ENCODE measurements at regions not wholly inside any gene's neighbourhood (a gene's known extent, or its start where the extent isn't known, plus 50 kb on each side); places are given as distances from the start of the nearest gene placed in this dataset.

DNA sequence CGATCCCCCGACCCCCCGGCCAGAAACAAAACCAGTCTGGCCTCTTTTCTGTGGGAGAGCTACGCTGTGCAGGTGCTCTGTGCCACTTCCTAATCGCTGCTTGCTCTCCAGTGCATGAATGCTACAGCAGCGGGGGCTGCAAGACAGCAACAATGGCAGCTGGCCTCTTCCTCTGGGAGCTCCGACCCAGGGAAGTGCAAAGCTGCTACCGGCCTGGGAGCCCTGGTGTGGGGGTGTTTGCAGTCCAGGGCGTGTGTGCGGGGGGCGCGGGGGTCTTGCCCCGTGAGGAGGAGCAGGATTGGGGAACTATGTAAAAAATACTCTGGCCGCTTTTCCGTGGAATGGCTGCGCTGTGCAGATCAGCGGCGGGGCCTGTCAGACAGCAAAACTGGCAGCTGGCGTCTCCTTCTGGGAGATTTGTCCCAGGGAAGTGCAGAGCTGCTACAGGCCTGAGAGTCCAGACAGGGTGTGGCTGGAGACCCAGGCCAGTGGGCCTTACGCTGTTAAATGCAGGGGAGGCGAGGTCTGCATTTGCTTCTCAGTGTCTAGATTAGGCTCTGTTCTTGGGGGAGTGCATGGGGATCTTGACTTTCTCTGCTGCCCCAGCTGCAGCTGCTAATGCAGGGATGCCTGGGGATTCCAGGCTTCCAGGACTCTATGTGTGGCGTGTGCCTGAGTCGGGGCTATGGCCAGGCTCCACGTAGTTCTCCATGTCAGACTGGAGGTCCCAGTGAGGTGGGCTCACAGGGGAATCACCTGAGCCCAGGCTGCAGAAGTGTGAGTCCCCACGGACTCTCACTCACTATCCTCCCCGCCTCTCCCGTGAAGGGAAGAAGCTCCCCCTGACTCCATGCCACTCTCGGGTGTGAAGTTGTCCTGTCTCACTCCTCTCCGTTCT lies 344.5 kb downstream of the AEBP2 start:
- no peak overlapping the region for H3K4me2 ChIP-seq (ENCODE audit: low read length)
- H3K36me3 ChIP-seq (ENCODE audit: control insufficient read depth, low read length): no peaks in the 10 kb centered on the region
- H3K9me3 ChIP-seq (ENCODE audit: control insufficient read depth, insufficient read depth, low read length): no peaks in the 10 kb centered on the region; the same call in 1 of the 2 replicates
- H3K27me3 ChIP-seq (ENCODE audit: control insufficient read depth, low read length): no peaks in the 10 kb centered on the region
- H3K4me1 ChIP-seq (ENCODE audit: control insufficient read depth, low read length): no peaks in the 10 kb centered on the region
- no peak overlapping the region for H3K4me3 ChIP-seq (ENCODE audit: low read length)
- H4K20me1 ChIP-seq (ENCODE audit: control insufficient read depth, insufficient read depth, low read depth, low read length): no peaks in the 10 kb centered on the region
- no peak overlapping the region for H3K27ac ChIP-seq (ENCODE audit: low read depth, low read length)
- H3K9me2 ChIP-seq (replicated peaks; ENCODE audit: control insufficient read depth, low read length): no peaks in the 10 kb centered on the region; the same call in 1 of the 2 replicates
- H3F3A ChIP-seq (ENCODE audit: control insufficient read depth, insufficient read depth): no peaks in the 10 kb centered on the region
- no peak for TF ChIP-seq EZH2phosphoT487 (IDR thresholded peaks at IDR 0.05; ENCODE audit: borderline replicate concordance, low read length)
- TF ChIP-seq, protein P1, sequence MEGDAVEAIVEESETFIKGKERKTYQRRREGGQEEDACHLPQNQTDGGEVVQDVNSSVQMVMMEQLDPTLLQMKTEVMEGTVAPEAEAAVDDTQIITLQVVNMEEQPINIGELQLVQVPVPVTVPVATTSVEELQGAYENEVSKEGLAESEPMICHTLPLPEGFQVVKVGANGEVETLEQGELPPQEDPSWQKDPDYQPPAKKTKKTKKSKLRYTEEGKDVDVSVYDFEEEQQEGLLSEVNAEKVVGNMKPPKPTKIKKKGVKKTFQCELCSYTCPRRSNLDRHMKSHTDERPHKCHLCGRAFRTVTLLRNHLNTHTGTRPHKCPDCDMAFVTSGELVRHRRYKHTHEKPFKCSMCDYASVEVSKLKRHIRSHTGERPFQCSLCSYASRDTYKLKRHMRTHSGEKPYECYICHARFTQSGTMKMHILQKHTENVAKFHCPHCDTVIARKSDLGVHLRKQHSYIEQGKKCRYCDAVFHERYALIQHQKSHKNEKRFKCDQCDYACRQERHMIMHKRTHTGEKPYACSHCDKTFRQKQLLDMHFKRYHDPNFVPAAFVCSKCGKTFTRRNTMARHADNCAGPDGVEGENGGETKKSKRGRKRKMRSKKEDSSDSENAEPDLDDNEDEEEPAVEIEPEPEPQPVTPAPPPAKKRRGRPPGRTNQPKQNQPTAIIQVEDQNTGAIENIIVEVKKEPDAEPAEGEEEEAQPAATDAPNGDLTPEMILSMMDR (IDR thresholded peaks at IDR 0.05; ENCODE audit: low read depth, low read length, poor library complexity, severe bottlenecking): no peak
- H3K79me2 ChIP-seq (ENCODE audit: control insufficient read depth, low read length): no peaks in the 10 kb centered on the region

DNA sequence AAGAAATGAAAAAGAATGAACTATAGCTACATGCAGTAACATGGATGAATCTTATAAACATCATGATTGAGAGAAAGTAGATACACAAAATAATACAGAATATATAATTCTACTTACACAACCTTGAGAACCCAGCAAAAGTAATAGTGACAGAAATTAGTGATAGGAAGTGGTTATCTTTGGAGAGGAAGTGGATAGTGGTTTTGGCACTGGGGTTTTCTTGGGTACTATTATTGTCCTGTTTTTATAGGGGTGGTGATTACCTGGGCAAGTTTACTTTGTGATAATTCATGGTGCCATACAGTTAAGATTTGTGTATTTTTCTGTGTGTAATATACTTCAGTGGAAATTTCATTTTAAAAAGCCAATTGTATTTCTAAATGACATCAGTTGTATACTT lies 352.7 kb downstream of the AEBP2 start:
- H3K9me2 ChIP-seq (replicated peaks; ENCODE audit: control insufficient read depth, low read length): no peaks in the 10 kb centered on the region; the same call in 1 of the 2 replicates
- no peaks in the 10 kb centered on the region for H4K20me1 ChIP-seq (ENCODE audit: control insufficient read depth, insufficient read depth, low read depth, low read length)
- no peaks in the 10 kb centered on the region for H3K27me3 ChIP-seq (ENCODE audit: control insufficient read depth, low read length)
- H3K36me3 ChIP-seq (ENCODE audit: control insufficient read depth, low read length): no peaks in the 10 kb centered on the region
- H3K9me3 ChIP-seq (ENCODE audit: control insufficient read depth, insufficient read depth, low read length): no peaks in the 10 kb centered on the region
- no peaks in the 10 kb centered on the region for H3K79me2 ChIP-seq (ENCODE audit: control insufficient read depth, low read length)
- TF ChIP-seq EZH2phosphoT487 (IDR thresholded peaks at IDR 0.05; ENCODE audit: borderline replicate concordance, low read length): no peak
- TF ChIP-seq, protein P1 (IDR thresholded peaks at IDR 0.05; ENCODE audit: low read depth, low read length, poor library complexity, severe bottlenecking): no peak
- no peak overlapping the region for H3K27ac ChIP-seq (ENCODE audit: low read depth, low read length)
- H3K4me3 ChIP-seq (ENCODE audit: low read length): no peak overlapping the region
- no peak overlapping the region for H3K4me2 ChIP-seq (ENCODE audit: low read length)
- H3F3A ChIP-seq (ENCODE audit: control insufficient read depth, insufficient read depth): no peaks in the 10 kb centered on the region
- H3K4me1 ChIP-seq (ENCODE audit: control insufficient read depth, low read length): no peaks in the 10 kb centered on the region

DNA sequence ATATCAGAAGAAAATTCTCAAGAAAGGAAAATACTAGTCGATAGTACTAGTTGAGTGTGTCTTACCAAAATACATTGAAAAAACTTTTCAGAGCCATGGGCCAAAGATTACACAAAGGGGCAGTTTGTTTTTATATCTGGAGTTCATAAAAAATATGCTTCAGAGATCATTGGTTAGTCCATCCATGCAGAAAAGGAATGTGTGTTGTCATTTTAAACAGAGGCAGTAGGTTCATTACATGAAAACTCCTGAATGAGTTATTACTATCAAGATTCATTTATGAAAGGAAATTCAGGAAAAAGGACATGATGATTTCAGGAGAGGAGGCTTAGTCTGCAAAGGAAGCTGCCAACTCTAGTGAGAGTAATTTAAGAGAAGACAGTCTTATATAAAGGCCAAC lies 354.8 kb downstream of the AEBP2 start:
- no peaks in the 10 kb centered on the region for H3K79me2 ChIP-seq (ENCODE audit: control insufficient read depth, low read length)
- no peaks in the 10 kb centered on the region for H3F3A ChIP-seq (ENCODE audit: control insufficient read depth, insufficient read depth)
- H3K4me1 ChIP-seq (ENCODE audit: control insufficient read depth, low read length): no peaks in the 10 kb centered on the region
- no peak overlapping the region for H3K27ac ChIP-seq (ENCODE audit: low read depth, low read length)
- H3K4me3 ChIP-seq (ENCODE audit: low read length): no peak overlapping the region
- no peaks in the 10 kb centered on the region for H3K9me2 ChIP-seq (replicated peaks; ENCODE audit: control insufficient read depth, low read length)
- H3K9me3 ChIP-seq (ENCODE audit: control insufficient read depth, insufficient read depth, low read length): no peaks in the 10 kb centered on the region
- H3K27me3 ChIP-seq (ENCODE audit: control insufficient read depth, low read length): no peaks in the 10 kb centered on the region
- H3K36me3 ChIP-seq (ENCODE audit: control insufficient read depth, low read length): no peaks in the 10 kb centered on the region
- no peaks in the 10 kb centered on the region for H4K20me1 ChIP-seq (ENCODE audit: control insufficient read depth, insufficient read depth, low read depth, low read length)
- H3K4me2 ChIP-seq (ENCODE audit: low read length): no peak overlapping the region
- TF ChIP-seq EZH2phosphoT487 (IDR thresholded peaks at IDR 0.05; ENCODE audit: borderline replicate concordance, low read length): no peak
- TF ChIP-seq, protein P1 (IDR thresholded peaks at IDR 0.05; ENCODE audit: low read depth, low read length, poor library complexity, severe bottlenecking): no peak
